Hepatocyte (in vitro differentiated cells): ENCODE measurements at regions not wholly inside any gene's neighbourhood (a gene's known extent, or its start where the extent isn't known, plus 50 kb on each side); places are given as distances from the start of the nearest gene placed in this dataset.

Source experiments
- DNase-seq: peaks from one replicate; pipeline ENCODE4 v3.0.0-alpha.2; 2016; ENCODE audit warnings: low spot score
- H2AFZ ChIP-seq: fragments of 200-600 bp; sonication (generic); 2 replicates; pipeline ENCODE4 v1.6.0; 2016; ENCODE audit warnings: antibody characterized with exemption, mild to moderate bottlenecking
- H3K27ac ChIP-seq: fragments of 200-600 bp; sonication (generic); 2 replicates; pipeline ENCODE4 v1.5.1; 2016; ENCODE audit warnings: mild to moderate bottlenecking
- H3K27me3 ChIP-seq: fragments of 200-600 bp; sonication (generic); 2 replicates; pipeline ENCODE4 v1.6.1; 2016
- H3K36me3 ChIP-seq: fragments of 200-600 bp; sonication (generic); replicated peaks from 2 replicates; pipeline ENCODE4 v1.5.1; 2016; ENCODE audit warnings: low read depth; ENCODE audit not compliant: insufficient read depth
- H3K4me1 ChIP-seq: fragments of 200-600 bp; sonication (generic); 2 replicates; pipeline ENCODE4 v1.5.1; 2016; ENCODE audit warnings: mild to moderate bottlenecking, moderate library complexity; ENCODE audit not compliant: insufficient read depth
- H3K4me2 ChIP-seq: fragments of 200-600 bp; sonication (generic); 2 replicates; pipeline ENCODE4 v1.6.0; 2016
- H3K4me3 ChIP-seq: fragments of 200-600 bp; sonication (generic); 2 replicates; pipeline ENCODE4 v1.5.1; 2016; ENCODE audit warnings: mild to moderate bottlenecking
- H3K79me2 ChIP-seq: fragments of 200-600 bp; sonication (generic); 2 replicates; pipeline ENCODE4 v1.6.0; 2017; ENCODE audit warnings: mild to moderate bottlenecking
- H3K9me2 ChIP-seq: fragments of 200-600 bp; sonication (generic); replicated peaks from 2 replicates; pipeline ENCODE4 v1.6.0; 2017; ENCODE audit warnings: mild to moderate bottlenecking; ENCODE audit not compliant: insufficient read depth
- H3K9me3 ChIP-seq: fragments of 200-600 bp; sonication (generic); 2 replicates; pipeline ENCODE4 v1.5.1; 2016; ENCODE audit warnings: low read depth, mild to moderate bottlenecking
- H4K20me1 ChIP-seq: fragments of 200-600 bp; sonication (generic); 2 replicates; pipeline ENCODE4 v1.6.0; 2016; ENCODE audit warnings: mild to moderate bottlenecking; ENCODE audit not compliant: insufficient read depth, poor library complexity, severe bottlenecking
- EZH2 ChIP-seq: fragments of 200-600 bp; sonication (generic); IDR thresholded peaks from 2 replicates; pipeline ENCODE4 v1.6.1; 2016; ENCODE audit warnings: antibody characterized with exemption, mild to moderate bottlenecking, borderline replicate concordance
- EZH2phosphoT487 ChIP-seq: fragments of 200-600 bp; sonication (generic); IDR thresholded peaks from one replicate; pipeline ENCODE4 v1.6.1; 2018; ENCODE audit warnings: antibody characterized with exemption, mild to moderate bottlenecking, low read depth, moderate library complexity; ENCODE audit not compliant: unreplicated experiment, severe bottlenecking
- WGBS: methylation state at CpG from one replicate; pipeline ENCODE4 v1.1.6; 2016; ENCODE audit warnings: low lambda C conversion rate; ENCODE audit errors: missing lambda C conversion rate; 5-methylcytosine and 5-hydroxymethylcytosine counted together
- TF ChIP-seq, protein P1 (sequence below): fragments of 200-600 bp; sonication (generic); IDR thresholded peaks from 2 replicates; pipeline ENCODE4 v1.5.1; 2016; ENCODE audit warnings: antibody characterized with exemption, mild to moderate bottlenecking; ENCODE audit not compliant: poor library complexity

- Histone ChIP-seq H3K27me3 (no peaks in the 10 kb centered on the region), H3K4me1 (no peaks in the 10 kb centered on the region), H4K20me1 (no peaks in the 10 kb centered on the region), H3K79me2 (no peaks in the 10 kb centered on the region), H3K36me3 (no peaks in the 10 kb centered on the region), H3K9me2 (no peaks in the 10 kb centered on the region), H3K4me3 (no peak overlapping the region), H2AFZ (no peak overlapping the region), H3K9me3 (no peaks in the 10 kb centered on the region), H3K27ac (no peak overlapping the region), H3K4me2 (no peak overlapping the region)
- DNase-seq, result no peak
- TF ChIP-seq, protein P1, sequence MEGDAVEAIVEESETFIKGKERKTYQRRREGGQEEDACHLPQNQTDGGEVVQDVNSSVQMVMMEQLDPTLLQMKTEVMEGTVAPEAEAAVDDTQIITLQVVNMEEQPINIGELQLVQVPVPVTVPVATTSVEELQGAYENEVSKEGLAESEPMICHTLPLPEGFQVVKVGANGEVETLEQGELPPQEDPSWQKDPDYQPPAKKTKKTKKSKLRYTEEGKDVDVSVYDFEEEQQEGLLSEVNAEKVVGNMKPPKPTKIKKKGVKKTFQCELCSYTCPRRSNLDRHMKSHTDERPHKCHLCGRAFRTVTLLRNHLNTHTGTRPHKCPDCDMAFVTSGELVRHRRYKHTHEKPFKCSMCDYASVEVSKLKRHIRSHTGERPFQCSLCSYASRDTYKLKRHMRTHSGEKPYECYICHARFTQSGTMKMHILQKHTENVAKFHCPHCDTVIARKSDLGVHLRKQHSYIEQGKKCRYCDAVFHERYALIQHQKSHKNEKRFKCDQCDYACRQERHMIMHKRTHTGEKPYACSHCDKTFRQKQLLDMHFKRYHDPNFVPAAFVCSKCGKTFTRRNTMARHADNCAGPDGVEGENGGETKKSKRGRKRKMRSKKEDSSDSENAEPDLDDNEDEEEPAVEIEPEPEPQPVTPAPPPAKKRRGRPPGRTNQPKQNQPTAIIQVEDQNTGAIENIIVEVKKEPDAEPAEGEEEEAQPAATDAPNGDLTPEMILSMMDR, result no peak
- no peak for TF ChIP-seq EZH2phosphoT487
- no peak for TF ChIP-seq EZH2
These were observed 79.3 kb upstream of the RGS2 start for GRCh38 chr1:192729500-192729899.

DNA sequence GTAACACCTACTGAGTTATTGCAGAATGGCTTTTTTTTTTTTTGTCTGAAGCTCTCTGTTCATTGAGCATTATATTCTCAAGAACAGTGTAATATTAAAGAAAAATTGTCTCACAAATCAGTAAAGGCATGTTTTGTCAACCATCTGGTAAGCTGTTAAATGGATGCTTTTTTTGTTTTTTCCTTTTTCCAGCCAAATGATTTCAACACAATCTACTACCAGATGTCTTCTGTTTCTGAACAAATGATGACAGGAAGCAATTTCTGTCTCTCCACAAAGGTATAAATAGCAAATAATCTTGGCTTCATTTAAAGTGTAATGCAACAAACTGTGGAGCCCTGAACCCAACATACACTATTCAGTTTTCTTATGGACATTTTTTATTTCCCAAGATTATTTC is 78.6 kb upstream of the RGS2 start:
- TF ChIP-seq EZH2phosphoT487 (no peak), EZH2 (no peak)
- TF ChIP-seq, protein P1, result no peak
- Histone ChIP-seq H3K36me3 (no peaks in the 10 kb centered on the region), H3K9me3 (no peaks in the 10 kb centered on the region), H3K4me3 (no peak overlapping the region), H3K9me2 (no peaks in the 10 kb centered on the region), H3K27ac (no peak overlapping the region), H4K20me1 (no peaks in the 10 kb centered on the region), H3K4me2 (no peak overlapping the region), H3K27me3 (no peaks in the 10 kb centered on the region), H3K4me1 (no peaks in the 10 kb centered on the region), H3K79me2 (no peaks in the 10 kb centered on the region), H2AFZ (no peak overlapping the region)
- DNase-seq, result no peak

GRCh38 chr1:192732787-192733186 is 76.1 kb upstream of the RGS2 start:
- Histone ChIP-seq H3K79me2 (no peaks in the 10 kb centered on the region), H3K9me3 (no peaks in the 10 kb centered on the region), H3K4me2 (no peak overlapping the region), H3K27me3 (no peaks in the 10 kb centered on the region), H3K4me3 (no peak overlapping the region), H3K36me3 (no peaks in the 10 kb centered on the region), H3K27ac (no peak overlapping the region), H3K9me2 (no peaks in the 10 kb centered on the region), H3K4me1 (no peaks in the 10 kb centered on the region), H4K20me1 (no peaks in the 10 kb centered on the region), H2AFZ (no peak overlapping the region)
- TF ChIP-seq EZH2phosphoT487 (no peak), EZH2 (no peak)
- TF ChIP-seq, protein P1, result no peak
- DNase-seq, result no peak
- WGBS, result 100% methylated on average over 2 of the region's 2 CpGs

- no peak for DNase-seq
- no peaks in the 10 kb centered on the region for H3K9me2 ChIP-seq
- TF ChIP-seq, protein P1, result no peak
- no peak for TF ChIP-seq EZH2phosphoT487
- no peak for TF ChIP-seq EZH2
- 61% methylated on average over 3 of the region's 3 CpGs for WGBS
- H3K4me3 ChIP-seq, result no peak overlapping the region
- no peaks in the 10 kb centered on the region for H3K4me1 ChIP-seq
- no peaks in the 10 kb centered on the region for H3K9me3 ChIP-seq
- peak overlapping the region; percentile 43 for H3K27ac ChIP-seq
- H3K36me3 ChIP-seq, result no peaks in the 10 kb centered on the region
- H2AFZ ChIP-seq, result no peak overlapping the region
- no peak overlapping the region for H3K4me2 ChIP-seq
- no peaks in the 10 kb centered on the region for H4K20me1 ChIP-seq
- no peaks in the 10 kb centered on the region for H3K79me2 ChIP-seq
- H3K27me3 ChIP-seq, result no peaks in the 10 kb centered on the region
These were observed 73.4 kb upstream of the RGS2 start for GRCh38 chr1:192735298-192735915.
